ENCODE measurements at regions not wholly inside any gene's neighbourhood (a gene's known extent, or its start where the extent isn't known, plus 50 kb on each side); places are given as distances from the start of the nearest gene placed in this dataset.

GRCh38 chr5:59959330-59959729 lies 65.8 kb upstream of the PDE4D start:
- Histone ChIP-seq H2AFZ (no peak overlapping the region), H3K36me3 (ENCODE audit: low read depth) (no peaks in the 10 kb centered on the region), H3K27ac (no peak overlapping the region), H3K4me1 (ENCODE audit: insufficient read depth) (no peaks in the 10 kb centered on the region), H3K27me3 (replicated peaks; ENCODE audit: insufficient read depth) (0 out of 2 replicates have a peak, but pooled peaks cover 5% of the 10 kb centered on the region), H3K9ac (no peak overlapping the region), H3K4me3 (no peak overlapping the region), H3K9me2 (ENCODE audit: insufficient read depth) (no peaks in the 10 kb centered on the region), H3K9me3 (ENCODE audit: low read depth) (no peaks in the 10 kb centered on the region), H4K20me1 (ENCODE audit: insufficient read depth) (no peaks in the 10 kb centered on the region), H3K4me2 (ENCODE audit: unreplicated experiment) (no peak overlapping the region), H3F3A (ENCODE audit: insufficient read depth) (no peaks in the 10 kb centered on the region), H3K79me2 (ENCODE audit: insufficient read depth) (no peaks in the 10 kb centered on the region)
- no peak for DNase-seq
- TF ChIP-seq EZH2phosphoT487 (IDR thresholded peaks at IDR 0.05; ENCODE audit: insufficient read depth, low read depth): no peak
- TF ChIP-seq EZH2 (IDR thresholded peaks at IDR 0.05; ENCODE audit: insufficient read depth, poor library complexity, severe bottlenecking): no peak
- 27 to 37% methylated on average over 1 of the region's 1 CpG for WGBS, 2 experiments (ENCODE audit: low coverage in 1 of 2, low lambda C conversion rate in 2 of 2, missing lambda C conversion rate in 2 of 2)
- in situ Hi-C loops (cut with MboI): no loop called here

GRCh38 chr5:59956130-59956783 lies 62.7 kb upstream of the PDE4D start:
- H3K36me3 ChIP-seq (ENCODE audit: low read depth): no peaks in the 10 kb centered on the region
- H3K9me2 ChIP-seq (ENCODE audit: insufficient read depth): no peaks in the 10 kb centered on the region
- no peak for TF ChIP-seq EZH2 (IDR thresholded peaks at IDR 0.05; ENCODE audit: insufficient read depth, poor library complexity, severe bottlenecking)
- no peak for TF ChIP-seq EZH2phosphoT487 (IDR thresholded peaks at IDR 0.05; ENCODE audit: insufficient read depth, low read depth)
- DNase-seq: no peak
- WGBS, 2 experiments (ENCODE audit: low coverage in 1 of 2, low lambda C conversion rate in 2 of 2, missing lambda C conversion rate in 2 of 2): 16 to 27% methylated on average over 3 of the region's 3 CpGs
- in situ Hi-C loops (cut with MboI): no loop called here
- no peak overlapping the region for H3K4me2 ChIP-seq (ENCODE audit: unreplicated experiment)
- no peaks in the 10 kb centered on the region for H3F3A ChIP-seq (ENCODE audit: insufficient read depth)
- H3K9ac ChIP-seq: no peak overlapping the region
- H3K4me3 ChIP-seq: no peak overlapping the region
- H2AFZ ChIP-seq: no peak overlapping the region
- no peak overlapping the region for H3K27ac ChIP-seq
- no peaks in the 10 kb centered on the region for H4K20me1 ChIP-seq (ENCODE audit: insufficient read depth)
- no peaks in the 10 kb centered on the region for H3K27me3 ChIP-seq (replicated peaks; ENCODE audit: insufficient read depth)
- no peaks in the 10 kb centered on the region for H3K79me2 ChIP-seq (ENCODE audit: insufficient read depth)
- no peaks in the 10 kb centered on the region for H3K9me3 ChIP-seq (ENCODE audit: low read depth)
- H3K4me1 ChIP-seq (ENCODE audit: insufficient read depth): no peaks in the 10 kb centered on the region

DNA sequence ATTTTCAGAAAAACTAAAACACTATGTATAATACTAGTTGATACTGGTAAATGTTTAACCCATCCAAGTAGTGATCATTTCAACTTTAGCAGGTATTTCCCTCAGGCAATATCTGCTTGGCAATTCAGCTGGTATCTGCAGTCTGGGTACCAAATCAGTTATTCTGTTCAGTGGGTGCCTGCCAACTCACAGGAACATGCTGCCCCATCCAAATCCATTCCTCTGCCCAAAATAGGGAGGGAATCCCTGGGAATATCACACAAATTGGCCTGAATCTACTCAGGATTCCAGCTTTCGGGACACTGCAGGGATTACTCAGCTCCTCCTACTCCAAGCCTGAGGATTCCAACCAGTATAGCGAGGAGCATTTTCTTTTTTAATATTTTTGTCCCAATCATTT lies 61.7 kb upstream of the PDE4D start:
- Histone ChIP-seq H3K9ac (no peak overlapping the region), H3K4me1 (ENCODE audit: insufficient read depth) (no peaks in the 10 kb centered on the region), H3F3A (ENCODE audit: insufficient read depth) (no peaks in the 10 kb centered on the region), H3K27ac (no peak overlapping the region), H3K79me2 (ENCODE audit: insufficient read depth) (no peaks in the 10 kb centered on the region), H4K20me1 (ENCODE audit: insufficient read depth) (no peaks in the 10 kb centered on the region), H3K9me3 (ENCODE audit: low read depth) (no peaks in the 10 kb centered on the region), H3K4me2 (ENCODE audit: unreplicated experiment) (no peak overlapping the region), H3K4me3 (no peak overlapping the region), H3K27me3 (replicated peaks; ENCODE audit: insufficient read depth) (0 out of 2 replicates have a peak, but pooled peaks cover 4% of the 10 kb centered on the region), H3K9me2 (ENCODE audit: insufficient read depth) (no peaks in the 10 kb centered on the region), H2AFZ (no peak overlapping the region), H3K36me3 (ENCODE audit: low read depth) (no peaks in the 10 kb centered on the region)
- DNase-seq: no peak
- 5% methylated on average over 2 of the region's 2 CpGs for WGBS, 2 experiments (ENCODE audit: low coverage in 1 of 2, low lambda C conversion rate in 2 of 2, missing lambda C conversion rate in 2 of 2)
- TF ChIP-seq EZH2phosphoT487 (IDR thresholded peaks at IDR 0.05; ENCODE audit: insufficient read depth, low read depth) (no peak), EZH2 (IDR thresholded peaks at IDR 0.05; ENCODE audit: insufficient read depth, poor library complexity, severe bottlenecking) (no peak)
- in situ Hi-C loops (cut with MboI): no loop called here

DNA sequence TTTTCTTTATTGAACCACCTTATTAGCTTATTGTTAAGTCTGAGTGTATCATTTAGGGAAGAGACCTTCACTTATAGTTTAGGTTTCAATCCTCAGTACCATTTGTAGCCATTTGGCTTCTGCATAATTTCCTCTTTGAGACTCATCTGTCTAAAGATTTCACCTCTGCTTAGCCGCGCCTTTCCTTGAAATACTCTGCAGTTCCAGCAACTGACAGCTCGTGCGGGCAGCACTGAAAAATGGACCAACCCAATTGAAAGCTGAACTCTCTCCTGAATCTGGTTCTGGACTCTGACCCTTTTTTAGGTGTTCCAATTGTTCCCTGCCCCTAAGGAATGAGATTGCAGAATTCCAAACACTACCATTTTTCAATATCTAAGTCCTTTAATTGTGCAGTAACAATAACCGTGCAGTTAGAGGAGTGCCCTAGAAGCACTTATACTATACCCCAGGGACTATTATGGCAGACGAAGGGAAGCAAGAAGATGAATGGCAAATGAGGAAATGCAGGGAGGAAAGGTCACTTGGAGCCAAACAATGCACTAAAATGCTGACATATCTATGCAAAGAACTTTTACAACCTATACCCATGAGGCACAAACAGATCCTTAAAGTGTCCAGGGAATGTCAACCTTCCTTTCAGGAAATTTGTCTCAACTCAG lies 50.1 kb upstream of the PDE4D start:
- H3K9ac ChIP-seq: no peak overlapping the region
- no peaks in the 10 kb centered on the region for H3K4me1 ChIP-seq (ENCODE audit: insufficient read depth)
- in situ Hi-C loops (cut with MboI): no loop called here
- H3K36me3 ChIP-seq (ENCODE audit: low read depth): no peaks in the 10 kb centered on the region
- no peak overlapping the region for H3K27ac ChIP-seq
- no peaks in the 10 kb centered on the region for H3K79me2 ChIP-seq (ENCODE audit: insufficient read depth)
- no peaks in the 10 kb centered on the region for H3F3A ChIP-seq (ENCODE audit: insufficient read depth)
- no peak overlapping the region for H2AFZ ChIP-seq
- TF ChIP-seq EZH2phosphoT487 (IDR thresholded peaks at IDR 0.05; ENCODE audit: insufficient read depth, low read depth) (no peak), EZH2 (IDR thresholded peaks at IDR 0.05; ENCODE audit: insufficient read depth, poor library complexity, severe bottlenecking) (no peak)
- no peaks in the 10 kb centered on the region for H3K9me2 ChIP-seq (ENCODE audit: insufficient read depth)
- no peaks in the 10 kb centered on the region for H4K20me1 ChIP-seq (ENCODE audit: insufficient read depth)
- 0 out of 2 replicates have a peak, but pooled peaks cover 6% of the 10 kb centered on the region for H3K27me3 ChIP-seq (replicated peaks; ENCODE audit: insufficient read depth)
- H3K4me3 ChIP-seq: no peak overlapping the region
- no peak for DNase-seq
- no peak overlapping the region for H3K4me2 ChIP-seq (ENCODE audit: unreplicated experiment)
- 46 to 48% methylated on average over 6 of the region's 6 CpGs for WGBS, 2 experiments (ENCODE audit: low coverage in 1 of 2, low lambda C conversion rate in 2 of 2, missing lambda C conversion rate in 2 of 2)
- no peaks in the 10 kb centered on the region for H3K9me3 ChIP-seq (ENCODE audit: low read depth)

Small RNA genes in the stretch of these regions (small RNA-seq; reads per million reads assigned to genes)
- gene RNU6-806P (ENCODE audit: low read depth, low replicate concordance): 0.50 reads per million

All from GM23248 (cell line).